IMR-90 (cell line): ENCODE measurements at regions not wholly inside any gene's neighbourhood (a gene's known extent, or its start where the extent isn't known, plus 50 kb on each side); places are given as distances from the start of the nearest gene placed in this dataset.

ENCODE experiments used
- ATAC-seq: fragments of 200-7000 bp; cut with Tn5 transposase; 2 replicates; pipeline ENCODE4 v1.9.1; 2020; ENCODE audit warnings: low read depth, mild to moderate bottlenecking, moderate library complexity
- BruUV-seq: library from RNA; stranded (reverse); fragments of 400-500 nt; replicated peaks from 2 replicates; lab custom pipeline; 2021; lab: Mats Ljungman, UMichigan
- CTCF ChIA-PET: fragments of 300-600 bp; formaldehyde crosslinking; extraction: SDS; loops from one replicate; lab custom pipeline; 2021; ENCODE audit warnings: antibody characterized with exemption; lab: Yijun Ruan, JAX
- POLR2A ChIA-PET: fragments of 300-600 bp; sonication (Branson Sonifier 250); formaldehyde crosslinking; loops from one replicate; lab custom pipeline; 2022; ENCODE audit warnings: antibody characterized with exemption; ENCODE audit not compliant: unreplicated experiment; lab: Charles Lee
- DNase-seq: peaks from one replicate; pipeline ENCODE4 v3.0.0; 2013
- H2AFZ ChIP-seq: replicated peaks from 2 replicates; pipeline ENCODE3; 2013; ENCODE audit warnings: low read length, mild to moderate bottlenecking; ENCODE audit not compliant: poor library complexity
- H2AK5ac ChIP-seq: 2 replicates; pipeline ENCODE4 v1.6.1; 2013; ENCODE audit warnings: low read depth, low read length, inconsistent platforms
- H2AK9ac ChIP-seq: replicated peaks from 2 replicates; pipeline ENCODE3; 2013; ENCODE audit warnings: mild to moderate bottlenecking, low read depth, low read length, moderate library complexity; ENCODE audit not compliant: poor library complexity
- H2BK120ac ChIP-seq: 2 replicates; pipeline ENCODE4 v1.6.1; 2013; ENCODE audit warnings: low read depth, low read length, inconsistent platforms
- H2BK15ac ChIP-seq: 3 replicates; pipeline ENCODE4 v1.6.1; 2013; ENCODE audit warnings: low read depth, low read length, inconsistent platforms
- H2BK20ac ChIP-seq: 2 replicates; pipeline ENCODE4 v1.6.1; 2013; ENCODE audit warnings: low read depth, mild to moderate bottlenecking, inconsistent platforms, low read length, moderate library complexity
- H2BK5ac ChIP-seq: 2 replicates; pipeline ENCODE4 v1.6.1; 2013; ENCODE audit warnings: mild to moderate bottlenecking, low read depth, low read length, inconsistent platforms; ENCODE audit not compliant: poor library complexity, severe bottlenecking
- H3K14ac ChIP-seq: replicated peaks from 2 replicates; pipeline ENCODE4 v1.6.1; 2013; ENCODE audit warnings: low read depth, low read length, inconsistent platforms
- H3K18ac ChIP-seq: 2 replicates; pipeline ENCODE4 v1.6.1; 2013; ENCODE audit warnings: low read depth, low read length, control low read depth
- H3K23ac ChIP-seq: 2 replicates; pipeline ENCODE4 v1.6.1; 2013; ENCODE audit warnings: low read depth, low read length, inconsistent platforms
- H3K27ac ChIP-seq: 2 replicates; pipeline ENCODE4 v1.5.1; 2013; ENCODE audit warnings: mild to moderate bottlenecking, control low read depth, low read length; ENCODE audit not compliant: insufficient read depth
- H3K27me3 ChIP-seq: 2 replicates; pipeline ENCODE4 v1.6.1; 2013; ENCODE audit warnings: low read length; ENCODE audit not compliant: control insufficient read depth, insufficient read depth
- H3K36me3 ChIP-seq: 2 replicates; pipeline ENCODE4 v1.6.1; 2013; ENCODE audit warnings: low read length, mixed read lengths; ENCODE audit not compliant: control insufficient read depth, insufficient read depth
- H3K4ac ChIP-seq: 2 replicates; pipeline ENCODE4 v1.6.1; 2013; ENCODE audit warnings: low read depth, low read length, inconsistent platforms
- H3K4me1 ChIP-seq: 2 replicates; pipeline ENCODE4 v1.6.1; 2013; ENCODE audit warnings: low read length, mixed read lengths; ENCODE audit not compliant: control insufficient read depth, insufficient read depth
- H3K4me2 ChIP-seq: 2 replicates; pipeline ENCODE4 v1.6.1; 2013; ENCODE audit warnings: low read depth, mild to moderate bottlenecking, control low read depth, low read length, moderate library complexity
- H3K4me3 ChIP-seq: 2 replicates; pipeline ENCODE4 v1.5.1; 2013; ENCODE audit warnings: low read depth, mild to moderate bottlenecking, control low read depth, low read length, moderate library complexity; ENCODE audit not compliant: insufficient read depth
- H3K56ac ChIP-seq: 2 replicates; pipeline ENCODE4 v1.6.1; 2013; ENCODE audit warnings: low read length, inconsistent platforms; ENCODE audit not compliant: insufficient read depth; ENCODE audit errors: extremely low read depth
- H3K79me1 ChIP-seq, 2 experiments: 2 replicates each; pipeline ENCODE4 v1.6.1; 2013; ENCODE audit warnings: low read length in 2 of 2, inconsistent platforms in 1 of 2, low read depth in 1 of 2
- H3K9ac ChIP-seq: 2 replicates; pipeline ENCODE4 v1.6.1; 2013; ENCODE audit warnings: low read depth, low read length, control low read depth
- H3K9me1 ChIP-seq: 2 replicates; pipeline ENCODE4 v1.6.1; 2013; ENCODE audit warnings: low read length, inconsistent platforms; ENCODE audit not compliant: insufficient read depth
- H3K9me3 ChIP-seq: 2 replicates; pipeline ENCODE4 v1.6.1; 2013; ENCODE audit warnings: low read length; ENCODE audit not compliant: control insufficient read depth, insufficient read depth
- H4K20me1 ChIP-seq: 2 replicates; pipeline ENCODE4 v1.6.1; 2013; ENCODE audit warnings: low read length, inconsistent platforms; ENCODE audit not compliant: insufficient read depth
- H4K5ac ChIP-seq: 2 replicates; pipeline ENCODE4 v1.6.1; 2013; ENCODE audit warnings: mild to moderate bottlenecking, low read depth, low read length, control low read depth
- H4K8ac ChIP-seq, 2 experiments: 2 replicates each; pipeline ENCODE4 v1.6.1; 2013; ENCODE audit warnings: low read depth in 2 of 2, low read length in 2 of 2, control low read depth in 1 of 2, inconsistent platforms in 1 of 2
- H4K91ac ChIP-seq: 2 replicates; pipeline ENCODE4 v1.6.1; 2013; ENCODE audit warnings: low read depth, low read length, inconsistent platforms; ENCODE audit not compliant: insufficient read depth
- BHLHE40 ChIP-seq: fragments of 150-350 bp; IDR thresholded peaks from 2 replicates; pipeline ENCODE4 v1.6.1; 2016; ENCODE audit warnings: mild to moderate bottlenecking, low read depth, low read length
- CHD1 ChIP-seq: IDR thresholded peaks from 2 replicates; pipeline ENCODE4 v1.6.1; 2012; ENCODE audit warnings: low read depth, low read length, improper control_type of control experiment
- ELK1 ChIP-seq: fragments of 150-350 bp; IDR thresholded peaks from 2 replicates; pipeline ENCODE4 v1.6.1; 2016; ENCODE audit warnings: low read depth, mild to moderate bottlenecking, low read length, moderate library complexity, borderline replicate concordance
- MAFK ChIP-seq: IDR thresholded peaks from 2 replicates; pipeline ENCODE4 v1.6.1; 2012; ENCODE audit warnings: low read depth, low read length, improper control_type of control experiment
- MAZ ChIP-seq: IDR thresholded peaks from 2 replicates; pipeline ENCODE4 v1.6.1; 2012; ENCODE audit warnings: low read depth, mild to moderate bottlenecking, low read length, improper control_type of control experiment, moderate library complexity, borderline replicate concordance
- MXI1 ChIP-seq: IDR thresholded peaks from 2 replicates; pipeline ENCODE4 v1.6.1; 2012; ENCODE audit warnings: low read depth, mild to moderate bottlenecking, low read length, moderate library complexity, borderline replicate concordance
- RAD21 ChIP-seq: IDR thresholded peaks from 2 replicates; pipeline ENCODE4 v1.6.1; 2012; ENCODE audit warnings: low read length, improper control_type of control experiment
- RCOR1 ChIP-seq: IDR thresholded peaks from 2 replicates; pipeline ENCODE4 v1.6.1; 2012; ENCODE audit warnings: mild to moderate bottlenecking, low read length, improper control_type of control experiment; ENCODE audit not compliant: insufficient replicate concordance
- RFX5 ChIP-seq: IDR thresholded peaks from 2 replicates; pipeline ENCODE4 v1.8.0; 2012; ENCODE audit warnings: low read depth, mild to moderate bottlenecking, low read length, moderate library complexity
- SMC3 ChIP-seq: fragments of 150-350 bp; IDR thresholded peaks from 2 replicates; pipeline ENCODE4 v1.6.1; 2016; ENCODE audit warnings: low read depth, mild to moderate bottlenecking, antibody characterized with exemption, low read length, moderate library complexity
- WGBS, 2 experiments: methylation state at CpG; one replicate each; pipeline versions ENCODE4 v1.1.5 to v1.1.7; 2013; ENCODE audit warnings: missing lambda C conversion rate in 2 of 2; ENCODE audit not compliant: insufficient read length in 1 of 2; ENCODE audit errors: extremely low coverage in 2 of 2; 5-methylcytosine and 5-hydroxymethylcytosine counted together
- dilution Hi-C: fragments of 300-500 bp; cut with HindIII; formaldehyde crosslinking; loops from one replicate; pipeline ENCODE4 v1.14.3; 2018; ENCODE audit warnings: low sequenced_read_pairs; ENCODE audit not compliant: unreplicated experiment
- in situ Hi-C: fragments of 300-500 bp; cut with MboI; formaldehyde crosslinking; loops from 3 replicates; pipeline ENCODE4 v1.14.3; 2019; ENCODE audit warnings: low sequenced_read_pairs, inconsistent platforms, mixed read lengths
- intact Hi-C: fragments of 100-400 bp; cut with micrococcal nuclease; formaldehyde crosslinking; loops from 2 replicates; pipeline ENCODE4 v1.10.0; 2022

DNA sequence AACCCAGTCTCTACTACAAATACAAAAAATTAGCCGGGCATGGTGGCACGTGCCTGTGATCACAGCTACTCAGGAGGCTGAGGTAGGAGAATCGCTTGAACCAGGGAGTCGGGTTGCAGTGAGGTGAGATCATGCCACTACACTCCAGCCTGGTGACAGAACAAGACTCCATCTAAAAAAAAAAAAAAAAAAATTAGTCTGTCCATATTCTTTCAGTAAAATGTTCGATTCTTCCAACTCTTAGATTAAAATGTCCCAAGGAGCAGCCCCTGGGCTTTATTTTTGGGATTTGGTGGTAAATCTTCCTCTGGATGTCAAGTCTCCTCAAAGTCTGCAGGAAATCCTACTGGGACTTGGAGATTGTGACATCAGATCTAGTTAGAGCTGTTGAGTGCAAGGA lies 101.0 kb upstream of the EEF1E1 start:
- dilution Hi-C loops = no loop called here
- POLR2A ChIA-PET = no interaction called here

More for the DNA sequence above, 101.0 kb upstream of the EEF1E1 start:
- no CpG with 5 or more reads among the region's 5 CpGs for WGBS, 2 experiments
- Histone ChIP-seq H3K79me1 (no peaks in the 10 kb centered on the region), H3K27ac (no peak overlapping the region), H3K9ac (no peak overlapping the region), H4K8ac (no peak overlapping the region), H2BK20ac (no peak overlapping the region), H3K4me1 (no peaks in the 10 kb centered on the region), H4K91ac (no peak overlapping the region), H3K18ac (no peak overlapping the region), H3K9me1 (no peaks in the 10 kb centered on the region), H3K56ac (no peak overlapping the region), H2BK120ac (no peak overlapping the region), H3K23ac (no peak overlapping the region), H3K14ac (no peak overlapping the region), H3K4ac (no peak overlapping the region), H3K4me2 (no peak overlapping the region), H3K9me3 (no peaks in the 10 kb centered on the region), H2BK15ac (no peak overlapping the region), H2AFZ (no peak overlapping the region), H4K20me1 (no peaks in the 10 kb centered on the region), H4K5ac (no peak overlapping the region), H3K36me3 (no peaks in the 10 kb centered on the region), H3K27me3 (peaks cover 7% of the 10 kb centered on the region), H2AK9ac (no peak overlapping the region), H3K4me3 (no peak overlapping the region), H2AK5ac (no peak overlapping the region), H2BK5ac (no peak overlapping the region)
- TF ChIP-seq MAZ (no peak), MXI1 (no peak), BHLHE40 (no peak), CHD1 (no peak), ELK1 (no peak), MAFK (no peak), RFX5 (no peak), RAD21 (no peak), RCOR1 (no peak), SMC3 (no peak)
- CTCF ChIA-PET = interaction anchor here (1.0 kb wide), 1 partner anchor 480 kb away, joined by 3 read pairs; no protein-coding TSS in a partner anchor
- in situ Hi-C loops = no loop called here
- DNase-seq (no peak), ATAC-seq (no peak)
- intact Hi-C loops = no loop called here
- BruUV-seq = no TSS peak
